GM12874 (cell line): ENCODE measurements at regions not wholly inside any gene's neighbourhood (a gene's known extent, or its start where the extent isn't known, plus 50 kb on each side); places are given as distances from the start of the nearest gene placed in this dataset.
A peak's percentile ranks its signal among the peaks of the same experiment; 100 is the strongest.

Source experiments
- CTCF ChIP-seq: IDR thresholded peaks from 2 replicates; pipeline ENCODE4 v1.5.1; 2011; ENCODE audit warnings: low read depth, mild to moderate bottlenecking, control low read depth, low read length, moderate library complexity; ENCODE audit not compliant: insufficient read depth

- no peak for TF ChIP-seq CTCF
Observed at GRCh38 chr1:29852248-29852647, 615.9 kb downstream of the PTPRU start.

GRCh38 chr1:29851691-29852090 lies 615.4 kb downstream of the PTPRU start:
- no peak for TF ChIP-seq CTCF

GRCh38 chr1:29849991-29850757 lies 613.9 kb downstream of the PTPRU start:
- no peak for TF ChIP-seq CTCF

- TF ChIP-seq CTCF = 0 out of 2 replicates have a peak, but pooled peaks have one; percentile 32
Observed at GRCh38 chr1:29849038-29849750, 612.9 kb downstream of the PTPRU start.

- TF ChIP-seq CTCF = no peak
Observed at GRCh38 chr1:29845910-29846309, 609.6 kb downstream of the PTPRU start.

- no peak for TF ChIP-seq CTCF
Observed at GRCh38 chr1:29842130-29842529, 605.8 kb downstream of the PTPRU start.

- TF ChIP-seq CTCF = no peak
Observed at GRCh38 chr1:29839726-29840125, 603.4 kb downstream of the PTPRU start.
